Muscle of leg (tissue), 3 donors: ENCODE measurements at regions not wholly inside any gene's neighbourhood (a gene's known extent, or its start where the extent isn't known, plus 50 kb on each side); places are given as distances from the start of the nearest gene placed in this dataset.
A peak's percentile ranks its signal among the peaks of the same experiment; 100 is the strongest.

Experiments used
- DNase-seq: peaks from one replicate; pipeline ENCODE4 v3.0.0; 2013
- H3K27ac ChIP-seq: one replicate; pipeline ENCODE4 v1.5.1; 2013; ENCODE audit warnings: mild to moderate bottlenecking, low read length, control low read depth
- H3K27me3 ChIP-seq: one replicate; pipeline ENCODE4 v1.6.1; 2013; ENCODE audit warnings: low read length; ENCODE audit not compliant: control insufficient read depth, insufficient read depth
- H3K36me3 ChIP-seq: one replicate; pipeline ENCODE4 v1.6.1; 2013; ENCODE audit warnings: low read length; ENCODE audit not compliant: control insufficient read depth, insufficient read depth
- H3K4me1 ChIP-seq: one replicate; pipeline ENCODE4 v1.6.1; 2013; ENCODE audit warnings: low read length; ENCODE audit not compliant: control insufficient read depth, insufficient read depth
- H3K4me3 ChIP-seq: one replicate; pipeline ENCODE4 v1.5.1; 2013; ENCODE audit warnings: low read length, control low read depth
- H3K9me3 ChIP-seq: replicated peaks from 2 replicates; pipeline ENCODE4 v1.6.1; 2013; ENCODE audit warnings: low read depth, low read length; ENCODE audit not compliant: control insufficient read depth
- WGBS: methylation state at CpG from one replicate; pipeline ENCODE4 v1.1.5; 2013; ENCODE audit warnings: missing lambda C conversion rate; ENCODE audit not compliant: insufficient coverage; 5-methylcytosine and 5-hydroxymethylcytosine counted together

GRCh38 chr14:85817430-85817829 lies 287.5 kb downstream of the FLRT2 start:
- Histone ChIP-seq H3K27me3 (no peaks in the 10 kb centered on the region), H3K36me3 (no peaks in the 10 kb centered on the region), H3K27ac (no peak overlapping the region), H3K9me3 (no peaks in the 10 kb centered on the region), H3K4me3 (no peak overlapping the region), H3K4me1 (no peaks in the 10 kb centered on the region)
- WGBS: no CpG with 5 or more reads among the region's 1 CpG
- no peak for DNase-seq

- DNase-seq: no peak
Observed at GRCh38 chr14:85813040-85813439, 283.1 kb downstream of the FLRT2 start.

GRCh38 chr14:85811340-85811739 lies 281.4 kb downstream of the FLRT2 start:
- no peak for DNase-seq
- H3K4me3 ChIP-seq: no peak overlapping the region

More at GRCh38 chr14:85813040-85813439, 283.1 kb downstream of the FLRT2 start:
- Histone ChIP-seq H3K4me1 (no peaks in the 10 kb centered on the region), H3K27ac (no peak overlapping the region), H3K4me3 (no peak overlapping the region), H3K27me3 (no peaks in the 10 kb centered on the region), H3K9me3 (no peaks in the 10 kb centered on the region), H3K36me3 (no peaks in the 10 kb centered on the region)
- WGBS: no CpG with 5 or more reads among the region's 2 CpGs

GRCh38 chr14:85799668-85800067 lies 269.7 kb downstream of the FLRT2 start:
- no peak for DNase-seq
- Histone ChIP-seq H3K9me3 (no peaks in the 10 kb centered on the region), H3K27me3 (no peaks in the 10 kb centered on the region), H3K4me3 (no peak overlapping the region), H3K27ac (no peak overlapping the region), H3K4me1 (peaks cover 2% of the 10 kb centered on the region), H3K36me3 (no peaks in the 10 kb centered on the region)
- WGBS: no CpG with 5 or more reads among the region's 2 CpGs

More at GRCh38 chr14:85811340-85811739, 281.4 kb downstream of the FLRT2 start:
- Histone ChIP-seq H3K36me3 (no peaks in the 10 kb centered on the region), H3K27ac (no peak overlapping the region), H3K4me1 (no peaks in the 10 kb centered on the region), H3K27me3 (no peaks in the 10 kb centered on the region), H3K9me3 (no peaks in the 10 kb centered on the region)
- WGBS: 71% methylated on average over 1 of the region's 1 CpG

GRCh38 chr14:85798856-85799255 lies 268.9 kb downstream of the FLRT2 start:
- Histone ChIP-seq H3K36me3 (no peaks in the 10 kb centered on the region), H3K9me3 (no peaks in the 10 kb centered on the region), H3K27me3 (no peaks in the 10 kb centered on the region), H3K27ac (no peak overlapping the region), H3K4me1 (peaks cover 2% of the 10 kb centered on the region), H3K4me3 (no peak overlapping the region)
- DNase-seq: peak; percentile 85
- WGBS: 78% methylated on average over 2 of the region's 5 CpGs

- Histone ChIP-seq H3K4me3 (no peak overlapping the region), H3K4me1 (no peaks in the 10 kb centered on the region), H3K27me3 (no peaks in the 10 kb centered on the region), H3K27ac (no peak overlapping the region), H3K9me3 (no peaks in the 10 kb centered on the region), H3K36me3 (no peaks in the 10 kb centered on the region)
- DNase-seq: no peak
- WGBS: no CpG with 5 or more reads among the region's 1 CpG
Observed at GRCh38 chr14:85793533-85793932, 263.6 kb downstream of the FLRT2 start.

- Histone ChIP-seq H3K4me3 (no peak overlapping the region), H3K27ac (no peak overlapping the region), H3K4me1 (no peaks in the 10 kb centered on the region), H3K27me3 (no peaks in the 10 kb centered on the region), H3K36me3 (no peaks in the 10 kb centered on the region), H3K9me3 (no peaks in the 10 kb centered on the region)
- WGBS: 100% methylated on average over 1 of the region's 2 CpGs
- no peak for DNase-seq
Observed at GRCh38 chr14:85789506-85789905, 259.6 kb downstream of the FLRT2 start.

- WGBS: no CpG with 5 or more reads among the region's 2 CpGs
- no peaks in the 10 kb centered on the region for H3K27me3 ChIP-seq
- H3K4me3 ChIP-seq: no peak overlapping the region
- DNase-seq: peak; percentile 94
- no peaks in the 10 kb centered on the region for H3K36me3 ChIP-seq
- H3K27ac ChIP-seq: peak overlapping the region; percentile 21
- no peaks in the 10 kb centered on the region for H3K9me3 ChIP-seq
- no peaks in the 10 kb centered on the region for H3K4me1 ChIP-seq
Observed at GRCh38 chr14:85788470-85789233, 258.7 kb downstream of the FLRT2 start.

GRCh38 chr14:85766295-85766694 lies 236.4 kb downstream of the FLRT2 start:
- Histone ChIP-seq H3K36me3 (no peaks in the 10 kb centered on the region), H3K9me3 (no peaks in the 10 kb centered on the region), H3K27ac (no peak overlapping the region), H3K4me1 (no peaks in the 10 kb centered on the region), H3K4me3 (no peak overlapping the region), H3K27me3 (no peaks in the 10 kb centered on the region)
- no peak for DNase-seq
- WGBS: 90% methylated on average over 3 of the region's 3 CpGs

- Histone ChIP-seq H3K27ac (no peak overlapping the region), H3K4me3 (no peak overlapping the region), H3K36me3 (no peaks in the 10 kb centered on the region), H3K27me3 (no peaks in the 10 kb centered on the region), H3K9me3 (no peaks in the 10 kb centered on the region), H3K4me1 (no peaks in the 10 kb centered on the region)
- WGBS: 43% methylated on average over 4 of the region's 6 CpGs
- DNase-seq: peak; percentile 70
Observed at GRCh38 chr14:85764822-85765221, 234.9 kb downstream of the FLRT2 start.
